SH-SY5Y (cell line): ENCODE measurements at regions not wholly inside any gene's neighbourhood (a gene's known extent, or its start where the extent isn't known, plus 50 kb on each side); places are given as distances from the start of the nearest gene placed in this dataset.

ENCODE experiments used
- GATA2 ChIP-seq: IDR thresholded peaks from 2 replicates; pipeline ENCODE4 v1.6.1; 2011; ENCODE audit warnings: mild to moderate bottlenecking, low read depth, low read length
- GATA3 ChIP-seq: IDR thresholded peaks from 2 replicates; pipeline ENCODE4 v1.6.1; 2011; ENCODE audit warnings: low read depth, mild to moderate bottlenecking, low read length, moderate library complexity

- TF ChIP-seq GATA2 (no peak), GATA3 (no peak)
Observed at GRCh38 chr12:85606455-85606854, 229.8 kb downstream of the RASSF9 start.
